Stimulated activated CD4-positive, alpha-beta T cell treated with anti-CD3 and anti-CD28 coated beads, Interleukin-4, amount 100 ng/mL, for 4 hours (primary cell): ENCODE measurements at regions not wholly inside any gene's neighbourhood (a gene's known extent, or its start where the extent isn't known, plus 50 kb on each side); places are given as distances from the start of the nearest gene placed in this dataset.
"Not testable (repeated sequence)": the region's sequence is repeated elsewhere in the genome, so short reads cannot be mapped to it uniquely, and the experiment has no call there.

Experiments
- DNase-seq, 2 experiments: peaks; one replicate each; pipeline ENCODE4 v3.0.0-alpha.2; 2020

- no peak for DNase-seq
These were observed 243.3 kb upstream of the ACTBL2 start for GRCh38 chr5:57725658-57726504.

- DNase-seq, result no peak
These were observed 242.2 kb upstream of the ACTBL2 start for GRCh38 chr5:57724836-57725235.

- no peak for DNase-seq
These were observed 238.6 kb upstream of the ACTBL2 start for GRCh38 chr5:57721226-57721625.

GRCh38 chr5:57720656-57721055 lies 238.0 kb upstream of the ACTBL2 start:
- no peak for DNase-seq

- no peak for DNase-seq
These were observed 236.6 kb upstream of the ACTBL2 start for GRCh38 chr5:57719216-57719615.

GRCh38 chr5:57718155-57718554 lies 235.5 kb upstream of the ACTBL2 start:
- DNase-seq, result no peak

- DNase-seq, result no peak
These were observed 234.9 kb upstream of the ACTBL2 start for GRCh38 chr5:57717555-57717954.

- no peak for DNase-seq
These were observed 234.1 kb upstream of the ACTBL2 start for GRCh38 chr5:57716661-57717060.

GRCh38 chr5:57715296-57715695 lies 232.7 kb upstream of the ACTBL2 start:
- no peak for DNase-seq

GRCh38 chr5:57713535-57713934 lies 230.9 kb upstream of the ACTBL2 start:
- DNase-seq, result not testable (repeated sequence)

- DNase-seq, result no peak
These were observed 229.3 kb upstream of the ACTBL2 start for GRCh38 chr5:57711946-57712345.

GRCh38 chr5:57711471-57711870 lies 228.9 kb upstream of the ACTBL2 start:
- no peak for DNase-seq

GRCh38 chr5:57710126-57710525 lies 227.5 kb upstream of the ACTBL2 start:
- DNase-seq, result no peak

- no peak for DNase-seq
These were observed 223.2 kb upstream of the ACTBL2 start for GRCh38 chr5:57705769-57706168.

GRCh38 chr5:57703721-57704120 lies 221.1 kb upstream of the ACTBL2 start:
- DNase-seq, result no peak

GRCh38 chr5:57700484-57700883 lies 217.9 kb upstream of the ACTBL2 start:
- no peak for DNase-seq

- DNase-seq, result no peak
These were observed 217.5 kb upstream of the ACTBL2 start for GRCh38 chr5:57700072-57700471.

- DNase-seq, result no peak
These were observed 216.2 kb upstream of the ACTBL2 start for GRCh38 chr5:57698802-57699201.

GRCh38 chr5:57698086-57698485 lies 215.5 kb upstream of the ACTBL2 start:
- no peak for DNase-seq

GRCh38 chr5:57696825-57697570 lies 214.4 kb upstream of the ACTBL2 start:
- DNase-seq, result no peak

GRCh38 chr5:57696389-57696769 lies 213.8 kb upstream of the ACTBL2 start:
- no peak for DNase-seq

GRCh38 chr5:57695706-57696388 lies 213.2 kb upstream of the ACTBL2 start:
- no peak for DNase-seq

GRCh38 chr5:57695179-57695578 lies 212.6 kb upstream of the ACTBL2 start:
- no peak for DNase-seq
